NCI-H1092 treated with DMSO at 0.1 percent for 48 hours (cell line): ENCODE measurements at regions not wholly inside any gene's neighbourhood (a gene's known extent, or its start where the extent isn't known, plus 50 kb on each side); places are given as distances from the start of the nearest gene placed in this dataset.

Source experiments
- DNase-seq: peaks from one replicate; lab custom pipeline; 2025; lab: John Stamatoyannopoulos, UW

DNA sequence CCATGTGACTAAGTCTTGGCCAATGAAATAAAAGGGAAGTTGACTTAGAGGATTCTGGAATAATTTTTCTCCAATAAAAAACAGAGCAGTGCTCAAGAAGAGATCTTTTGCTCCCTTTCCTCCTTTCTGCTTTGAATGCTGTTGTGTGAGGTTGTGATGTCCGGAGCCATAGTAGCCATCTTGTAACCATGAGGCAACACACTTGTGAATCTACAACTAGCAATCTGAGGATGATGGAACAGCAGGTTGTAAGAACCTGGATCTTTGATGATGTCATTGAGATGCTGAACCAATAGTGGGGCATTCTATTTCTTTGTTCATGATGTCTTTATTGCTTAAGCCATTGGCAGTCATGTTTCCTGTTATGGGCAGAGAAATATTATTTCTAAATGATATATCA lies 230.0 kb upstream of the SRRM4 start:
- no peak for DNase-seq

DNA sequence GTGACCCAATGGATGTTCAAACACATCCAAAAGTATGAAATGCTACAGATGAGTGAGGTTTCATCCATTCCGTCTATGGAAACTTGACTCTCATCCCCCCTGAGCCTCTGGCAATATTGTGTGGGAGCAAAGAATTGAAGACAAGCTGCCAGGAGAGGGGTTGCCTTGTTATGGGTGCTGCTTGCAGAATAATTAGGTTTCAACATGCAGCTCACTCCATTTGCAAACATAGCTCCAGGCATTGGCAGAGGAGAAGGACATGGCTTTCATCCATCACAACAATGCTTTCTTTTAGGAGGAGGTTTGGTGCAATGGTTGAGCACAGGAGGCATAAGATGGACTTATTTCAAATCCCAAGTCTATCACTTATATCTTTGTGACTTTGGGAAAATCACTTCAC lies 220.7 kb upstream of the SRRM4 start:
- DNase-seq = no peak

DNA sequence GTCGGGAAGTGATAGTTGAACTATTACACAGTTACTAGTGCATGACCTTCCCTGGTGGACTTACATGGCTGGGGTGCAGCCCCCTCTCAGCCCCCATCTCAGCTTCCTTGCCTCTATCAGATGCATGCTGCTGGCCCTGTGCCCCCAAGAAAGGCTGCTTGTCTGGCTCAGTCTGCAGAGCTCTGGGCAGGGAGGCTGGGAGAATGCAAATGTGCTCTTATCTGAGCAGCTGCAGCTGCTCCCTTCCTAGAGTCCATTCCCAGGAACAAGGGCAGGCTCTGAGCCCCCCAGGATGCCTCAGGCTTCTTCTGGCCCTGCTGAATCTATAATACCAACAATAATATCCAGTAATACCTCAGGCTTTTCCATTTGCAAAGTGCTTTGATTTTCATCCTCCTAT lies 218.1 kb upstream of the SRRM4 start:
- DNase-seq = no peak

DNA sequence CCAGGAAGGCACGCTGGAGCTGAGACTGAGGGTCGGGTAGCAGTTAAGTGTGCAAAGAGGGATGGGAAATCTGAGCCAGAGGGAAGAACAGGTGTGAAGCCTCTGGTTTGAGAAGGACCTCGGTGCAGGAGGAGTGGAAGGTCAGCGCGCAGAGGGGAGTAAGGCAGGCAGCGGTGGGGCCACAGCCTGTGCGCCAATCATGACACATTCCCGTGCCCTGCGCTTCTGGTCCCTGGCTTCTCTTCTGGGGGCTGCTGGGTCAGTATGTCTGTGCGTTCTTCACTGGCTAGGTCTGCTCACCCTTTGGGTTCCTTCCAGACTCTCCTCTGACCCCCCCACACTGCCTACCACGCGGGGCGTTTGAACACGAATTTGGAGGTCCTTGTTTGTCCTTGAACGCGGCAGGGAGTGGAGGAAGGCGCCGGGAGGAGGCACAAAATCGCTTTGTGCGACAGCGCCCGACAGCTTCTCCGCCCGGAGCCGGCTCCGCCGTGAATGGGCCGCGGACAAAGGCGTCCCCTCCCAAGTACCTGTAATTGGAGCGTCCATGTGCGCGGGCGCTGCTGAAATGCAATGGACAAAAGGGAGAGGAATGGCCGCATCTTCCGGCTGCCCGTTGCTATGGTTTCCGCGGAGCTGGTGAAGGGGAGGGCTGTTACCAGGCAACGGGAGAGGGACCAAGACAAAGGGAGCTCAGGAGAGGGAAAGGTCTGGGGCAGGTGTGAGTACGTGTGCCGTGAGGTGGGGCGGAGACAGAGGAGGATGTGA lies 207.2 kb upstream of the SRRM4 start:
- peak; percentile 92 for DNase-seq

DNA sequence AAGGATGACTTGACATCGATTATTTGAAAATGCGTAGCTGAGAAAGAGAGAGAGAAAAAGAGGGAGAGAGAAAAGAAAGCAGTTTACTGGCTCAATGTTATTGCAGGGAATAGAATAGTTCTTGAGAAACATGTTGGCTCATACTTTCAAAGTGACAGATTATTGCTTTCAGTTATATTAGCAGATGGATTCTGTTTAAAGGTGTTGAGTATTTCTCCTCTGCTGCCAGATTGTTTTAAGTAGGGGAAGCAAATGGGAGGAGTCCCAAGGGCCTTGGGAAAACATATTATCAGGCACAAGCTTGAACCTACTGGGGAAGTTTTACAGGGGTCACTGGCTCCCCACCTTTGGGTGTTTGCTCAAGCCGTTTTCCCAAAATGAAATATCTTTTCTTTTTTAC lies 203.8 kb upstream of the SRRM4 start:
- DNase-seq = no peak

DNA sequence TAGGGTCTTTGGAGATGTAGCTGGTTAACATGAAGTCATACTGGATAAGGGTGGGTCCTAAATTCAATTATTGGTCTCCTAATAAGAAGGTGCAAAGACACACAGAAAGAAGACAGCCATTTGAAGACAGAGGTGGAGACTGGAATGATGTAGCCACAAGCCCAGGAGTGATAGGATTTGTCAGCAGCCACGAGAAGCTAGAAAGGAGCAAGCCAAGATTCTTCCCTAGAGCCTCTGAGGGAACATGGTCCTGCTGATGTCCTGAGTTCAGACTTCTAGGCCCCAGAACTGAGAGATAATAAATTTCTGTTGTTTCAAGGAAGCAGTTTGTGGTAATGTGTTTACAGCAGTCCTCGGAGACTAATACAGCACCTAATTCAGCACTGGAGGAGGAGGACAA lies 203.3 kb upstream of the SRRM4 start:
- DNase-seq = no peak

DNA sequence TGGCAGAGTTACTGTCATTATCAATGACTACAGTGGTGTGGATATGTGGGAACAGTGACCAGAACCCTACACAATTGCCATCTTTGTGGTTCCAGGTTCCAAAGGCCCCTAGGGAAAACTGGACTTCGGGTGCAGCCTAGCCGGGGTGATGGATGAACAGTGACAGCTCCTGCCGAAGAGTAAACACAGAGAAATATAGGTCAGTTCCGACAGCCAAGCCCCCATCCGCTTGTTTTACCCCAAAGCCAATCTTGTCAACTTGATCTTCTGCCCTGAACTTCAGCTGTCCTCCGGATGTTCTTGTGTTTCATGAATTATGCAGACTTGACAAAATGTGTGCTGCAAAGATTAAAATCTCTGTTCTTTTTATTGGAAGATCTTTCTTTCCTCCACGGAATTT lies 200.4 kb upstream of the SRRM4 start:
- no peak for DNase-seq

DNA sequence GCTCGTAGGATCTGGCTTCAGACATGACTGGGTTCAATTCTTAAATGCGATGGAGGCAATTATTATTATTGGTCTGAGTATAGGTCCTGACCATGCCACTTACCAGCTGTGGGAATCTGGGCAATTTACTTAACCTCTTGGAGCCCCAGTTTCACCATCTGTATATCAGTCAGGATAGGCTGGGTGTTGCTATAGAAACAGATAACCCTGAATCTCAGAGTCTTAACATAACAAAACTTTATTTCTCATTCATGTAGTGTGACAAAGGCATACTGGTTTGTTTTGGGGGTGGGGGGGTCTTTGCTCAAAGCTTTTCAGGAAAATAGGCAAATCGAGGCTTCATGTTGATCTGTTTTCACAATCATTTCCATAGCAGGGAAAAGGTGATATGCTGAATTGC lies 199.6 kb upstream of the SRRM4 start:
- no peak for DNase-seq

DNA sequence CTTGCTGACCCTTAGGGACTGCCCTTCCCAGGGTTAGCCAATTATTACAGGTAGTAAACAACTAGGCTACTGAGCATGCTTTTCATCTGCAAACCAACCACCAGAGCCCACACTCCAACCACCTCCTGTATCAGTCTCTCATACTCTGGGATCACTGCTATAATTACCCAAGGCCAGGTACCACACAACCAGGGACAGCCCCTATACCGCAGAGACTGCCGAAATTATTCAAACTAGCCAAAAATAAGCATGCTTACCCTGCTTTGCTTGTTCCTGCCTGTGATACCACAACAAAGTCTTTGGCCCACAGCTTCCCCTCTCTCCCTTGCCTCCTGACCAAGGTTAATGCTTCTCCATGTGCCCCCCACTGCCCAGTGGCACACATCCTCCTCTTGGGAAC lies 197.6 kb upstream of the SRRM4 start:
- DNase-seq = no peak

DNA sequence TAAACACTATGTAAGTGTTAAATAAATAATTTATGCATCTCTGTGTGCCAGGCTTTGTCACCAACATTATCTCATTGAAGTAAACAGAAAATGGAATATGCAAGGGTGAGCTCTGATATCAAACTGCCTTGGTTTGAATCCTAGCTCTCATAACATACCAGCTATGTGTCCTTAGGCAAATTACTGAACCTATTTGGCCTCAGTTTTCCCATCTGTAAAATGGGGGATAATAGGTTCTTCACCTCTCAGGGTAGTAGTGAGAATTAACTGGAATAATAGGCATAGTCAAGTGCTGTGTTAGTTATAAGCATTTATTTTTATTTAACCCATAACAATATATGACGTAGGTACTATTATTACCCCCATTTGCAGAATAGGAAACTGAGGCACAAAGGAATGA lies 190.8 kb upstream of the SRRM4 start:
- DNase-seq = no peak

DNA sequence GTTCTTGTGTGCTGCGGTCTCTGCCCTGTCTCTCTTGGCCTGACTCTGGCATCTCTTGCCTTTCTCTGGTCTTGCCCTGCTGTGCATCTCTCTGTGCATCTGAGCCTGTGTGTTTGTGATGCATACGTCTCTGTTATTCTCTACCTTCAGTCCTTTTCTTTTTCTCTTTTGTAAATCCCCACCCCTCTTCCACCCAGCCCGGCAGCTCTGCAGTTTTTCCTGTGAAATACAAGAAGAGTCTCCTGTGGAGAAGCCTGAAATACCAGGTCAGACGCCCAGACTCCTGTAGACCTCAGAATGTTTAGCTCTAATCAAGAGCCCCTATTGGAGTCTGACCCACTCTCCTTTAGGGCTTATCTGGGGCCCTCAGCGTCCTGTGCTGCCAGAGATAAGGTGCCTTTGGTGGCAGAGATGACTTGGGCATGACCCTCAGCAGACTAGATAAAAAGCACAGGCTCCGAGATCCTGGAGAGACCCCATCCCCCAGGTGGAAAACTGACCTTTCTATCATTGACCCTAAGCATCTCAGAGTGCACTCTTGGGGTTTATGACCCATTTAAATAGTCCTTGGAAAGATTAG lies 167.5 kb upstream of the SRRM4 start:
- DNase-seq = no peak

DNA sequence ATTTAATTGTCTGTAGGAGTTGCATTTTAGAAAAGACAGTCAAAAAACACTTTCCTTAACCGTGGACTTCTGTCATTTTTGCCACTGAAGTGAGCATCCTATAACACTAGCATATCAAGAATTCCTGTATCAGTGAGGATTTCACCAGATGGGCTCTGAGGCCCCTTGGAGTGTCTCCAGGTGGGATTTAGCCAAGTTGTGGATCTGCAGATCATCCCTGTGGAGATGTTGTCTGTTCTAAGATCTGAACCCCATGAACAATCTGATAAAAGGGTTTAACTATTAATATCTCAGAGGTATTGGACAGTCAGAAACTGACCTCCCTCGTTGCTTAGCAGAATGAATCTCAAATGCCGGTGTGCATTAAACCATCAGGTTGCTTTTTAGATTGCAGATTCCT lies 165.0 kb upstream of the SRRM4 start:
- DNase-seq = no peak

DNA sequence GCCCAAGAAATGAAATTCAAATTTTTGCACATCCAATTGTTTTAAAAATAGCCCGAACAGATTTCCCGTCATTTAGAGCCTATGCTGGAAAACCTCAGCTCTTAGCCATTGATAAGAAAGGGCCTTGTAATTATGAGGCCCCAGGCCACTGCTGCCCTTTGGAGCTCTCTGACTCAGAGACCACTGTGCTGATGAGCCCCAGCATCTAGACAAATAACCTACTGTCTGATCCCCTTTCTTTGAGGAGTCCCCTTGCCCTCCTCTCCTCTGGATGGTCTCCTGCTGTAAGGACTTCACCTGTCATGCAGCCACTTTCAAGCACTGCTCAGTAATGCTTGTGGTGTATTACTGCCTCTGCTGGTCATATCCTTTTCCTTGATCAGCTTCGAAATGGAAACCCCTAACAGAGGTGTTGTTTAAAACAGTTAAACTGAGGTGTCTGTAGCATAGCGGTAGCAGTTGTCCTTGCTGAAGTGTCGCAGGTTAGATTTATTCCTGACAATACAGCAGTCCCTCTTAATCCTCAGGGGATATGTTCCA lies 159.9 kb upstream of the SRRM4 start:
- no peak for DNase-seq

DNA sequence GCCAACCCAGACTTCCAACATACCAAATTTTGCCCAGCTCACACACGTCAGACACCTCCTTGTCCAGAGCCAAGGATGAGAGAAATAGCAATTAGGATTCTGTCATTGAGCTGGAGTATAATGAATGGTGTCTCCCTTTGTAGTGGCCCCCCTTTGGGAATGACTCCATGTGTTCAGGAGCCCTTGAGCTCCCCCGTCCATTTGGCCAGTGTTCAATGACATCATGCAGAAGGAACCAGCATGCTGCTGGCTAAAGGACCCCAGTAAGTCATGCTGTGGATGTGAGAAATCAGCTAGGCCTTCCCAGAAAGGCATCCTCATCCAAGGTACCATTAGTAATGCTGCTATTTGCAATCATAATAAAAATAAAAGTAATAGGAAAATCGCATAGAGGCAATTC lies 158.8 kb upstream of the SRRM4 start:
- DNase-seq = no peak

DNA sequence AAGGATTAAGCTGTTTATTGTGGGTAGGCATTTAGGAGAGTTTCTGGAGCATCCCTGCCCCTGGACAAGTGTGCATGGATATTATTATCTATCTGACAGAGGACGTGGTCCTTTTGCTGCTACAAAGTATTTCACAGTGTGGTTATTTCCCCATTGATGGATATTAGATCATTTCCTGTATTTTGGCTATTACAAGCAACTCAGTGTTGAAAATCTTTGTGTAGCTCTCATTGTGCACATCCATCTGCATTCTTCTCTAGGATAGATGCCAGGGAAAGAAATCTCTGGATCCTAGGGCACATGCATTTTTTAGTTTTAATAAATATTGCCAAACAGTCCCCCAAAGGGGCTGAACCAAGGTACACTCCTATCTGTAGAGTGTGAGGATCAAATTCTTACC lies 154.3 kb upstream of the SRRM4 start:
- DNase-seq = no peak

DNA sequence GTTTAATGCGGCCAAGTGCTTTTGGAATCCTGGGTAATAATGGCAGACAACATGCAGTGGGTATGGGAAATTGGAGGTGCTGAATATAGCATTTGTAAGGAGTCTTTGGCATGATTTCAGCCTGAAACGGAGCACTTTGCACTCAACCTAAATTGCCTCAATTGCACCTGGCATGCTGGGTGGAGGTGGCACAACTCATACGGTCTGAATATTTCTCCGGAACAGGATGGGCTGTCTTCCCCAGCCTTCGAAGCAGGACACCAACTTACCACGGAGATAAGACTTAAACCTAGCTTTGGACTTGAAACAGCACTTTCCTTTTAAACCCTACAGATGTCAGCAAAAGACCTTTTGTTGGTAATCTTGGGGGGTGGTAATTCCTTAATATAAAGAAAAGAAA lies 153.7 kb upstream of the SRRM4 start:
- DNase-seq = peak; percentile 25

DNA sequence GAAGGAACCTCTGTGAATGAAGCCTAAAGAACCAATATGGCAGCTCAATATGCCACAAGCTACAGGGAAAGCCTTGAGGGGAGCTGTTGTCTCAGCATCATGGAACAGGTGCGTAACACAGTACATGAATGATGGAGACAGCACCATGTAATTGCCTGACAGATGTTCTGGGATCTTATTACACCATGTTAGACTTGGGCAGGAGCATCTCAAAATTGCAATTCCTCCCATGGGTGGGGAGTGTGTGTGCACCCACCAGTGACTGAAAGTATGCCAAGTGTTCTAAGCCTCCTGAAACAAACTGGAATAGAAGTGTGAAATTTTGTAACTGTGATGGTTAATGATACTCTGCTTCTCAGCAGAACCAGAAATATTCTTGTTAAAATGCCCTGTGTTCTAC lies 151.0 kb upstream of the SRRM4 start:
- DNase-seq = no peak

DNA sequence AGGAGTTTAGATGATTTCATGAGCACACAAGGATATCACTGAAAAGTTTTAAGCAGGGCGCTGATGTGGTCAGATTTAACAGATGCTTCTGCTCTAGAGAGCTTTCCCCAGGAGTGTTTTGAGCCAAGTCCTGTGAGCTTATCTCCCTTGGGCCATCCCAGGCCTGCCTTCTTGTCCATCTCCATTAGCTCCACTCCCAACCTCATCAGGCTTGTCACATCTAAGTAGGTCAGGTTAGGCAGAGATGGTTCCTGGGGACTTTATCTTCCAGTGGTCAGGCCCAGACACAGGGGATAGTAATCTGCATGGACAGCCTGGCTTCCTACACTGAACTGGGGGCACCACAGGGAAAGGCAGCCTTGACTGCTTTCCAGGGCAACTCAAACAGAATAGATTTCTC lies 145.4 kb upstream of the SRRM4 start:
- DNase-seq = no peak

DNA sequence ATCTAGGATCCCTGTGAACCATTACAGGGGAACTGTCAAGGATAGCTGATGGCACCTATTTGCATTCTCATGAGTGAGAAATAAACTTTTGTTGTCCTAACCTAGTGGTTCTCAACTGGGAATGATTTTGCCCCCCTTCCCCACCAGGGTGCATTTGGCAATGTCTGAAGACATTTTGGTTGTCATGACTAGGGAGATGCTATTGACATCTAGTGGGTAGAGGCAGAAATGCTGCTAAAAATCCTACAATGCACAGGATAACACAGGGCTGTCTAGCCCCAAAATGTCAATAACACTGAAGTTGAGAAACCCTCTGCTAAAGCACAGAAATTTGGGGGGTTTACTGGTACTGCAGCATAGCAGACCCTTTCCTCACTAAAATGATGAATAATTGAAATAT lies 140.9 kb upstream of the SRRM4 start:
- no peak for DNase-seq

DNA sequence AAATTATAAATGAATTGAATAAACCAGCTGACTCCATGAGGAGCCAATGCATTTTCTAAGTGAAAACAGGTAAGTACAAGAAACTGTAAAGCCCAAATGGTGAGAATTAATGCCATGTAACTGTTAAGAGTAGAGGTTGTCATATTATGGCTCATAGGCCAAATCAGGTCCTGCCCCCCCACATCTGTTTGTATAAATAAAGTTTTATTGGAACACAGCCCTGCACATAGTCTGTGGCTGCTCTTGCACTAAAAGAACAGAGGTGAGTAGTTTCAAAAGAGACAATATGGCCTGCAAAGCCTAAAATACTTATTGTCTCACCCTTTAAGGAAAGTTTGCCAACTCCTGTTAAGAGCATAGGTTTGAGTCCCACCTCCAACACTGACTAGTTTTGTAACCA lies 140.5 kb upstream of the SRRM4 start:
- DNase-seq = no peak

DNA sequence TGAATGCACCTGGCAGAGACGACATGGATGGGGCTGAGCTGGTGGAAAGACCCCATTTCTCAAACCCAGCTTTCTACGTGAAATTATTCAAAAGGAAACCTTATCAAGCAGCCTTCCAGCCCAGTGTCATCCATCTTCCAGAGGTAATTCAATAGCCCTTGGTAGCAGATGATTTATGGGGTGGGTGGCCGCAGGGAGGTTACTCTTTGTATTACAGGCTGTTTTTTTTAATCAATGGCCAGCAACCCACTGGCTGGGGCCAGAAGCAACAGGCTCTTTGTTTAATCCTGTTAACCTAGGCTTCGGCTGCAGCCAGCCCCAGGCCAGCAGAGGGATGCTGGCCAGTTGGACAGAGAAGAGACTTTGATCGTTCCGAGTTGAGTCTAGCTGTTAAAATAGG lies 139.8 kb upstream of the SRRM4 start:
- DNase-seq = no peak

DNA sequence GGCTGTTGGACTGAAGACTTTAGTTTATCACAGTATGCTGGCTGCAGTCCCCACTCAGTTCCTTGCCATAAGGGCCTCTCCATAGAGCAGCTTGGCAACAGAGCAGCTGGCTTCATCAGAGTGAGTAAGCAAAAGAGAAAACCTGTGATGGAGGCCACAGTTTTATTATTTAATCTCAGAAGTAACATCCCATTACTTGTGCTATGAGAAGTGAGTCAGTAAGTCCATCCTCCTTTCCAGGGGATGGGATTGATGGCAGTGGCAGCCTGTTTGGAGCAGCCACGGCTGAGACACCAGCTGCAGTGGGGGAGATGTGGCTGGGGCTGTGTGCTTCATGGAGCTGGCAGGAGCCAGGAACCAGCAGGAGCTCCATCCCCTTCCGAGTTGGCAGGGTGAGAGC lies 138.5 kb upstream of the SRRM4 start:
- DNase-seq = peak; percentile 73

DNA sequence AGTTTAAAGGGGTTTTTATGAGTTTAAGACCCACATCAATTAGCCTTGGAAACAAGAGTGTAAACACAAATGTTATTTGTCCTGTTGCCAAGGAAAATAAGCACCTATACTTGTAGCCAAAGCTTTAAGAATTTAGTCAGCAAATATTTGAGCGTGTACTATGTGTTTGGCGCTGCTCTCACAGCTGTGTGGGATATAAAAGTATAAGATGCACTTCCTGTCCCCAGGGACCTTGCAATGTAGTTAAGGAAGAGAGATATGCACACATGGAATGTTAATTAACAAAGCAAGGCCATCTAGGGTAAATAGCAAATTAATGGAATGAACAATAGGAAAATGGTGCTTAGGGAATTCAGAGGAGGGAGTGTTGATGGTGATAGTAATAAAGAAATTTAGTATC lies 134.9 kb upstream of the SRRM4 start:
- no peak for DNase-seq

DNA sequence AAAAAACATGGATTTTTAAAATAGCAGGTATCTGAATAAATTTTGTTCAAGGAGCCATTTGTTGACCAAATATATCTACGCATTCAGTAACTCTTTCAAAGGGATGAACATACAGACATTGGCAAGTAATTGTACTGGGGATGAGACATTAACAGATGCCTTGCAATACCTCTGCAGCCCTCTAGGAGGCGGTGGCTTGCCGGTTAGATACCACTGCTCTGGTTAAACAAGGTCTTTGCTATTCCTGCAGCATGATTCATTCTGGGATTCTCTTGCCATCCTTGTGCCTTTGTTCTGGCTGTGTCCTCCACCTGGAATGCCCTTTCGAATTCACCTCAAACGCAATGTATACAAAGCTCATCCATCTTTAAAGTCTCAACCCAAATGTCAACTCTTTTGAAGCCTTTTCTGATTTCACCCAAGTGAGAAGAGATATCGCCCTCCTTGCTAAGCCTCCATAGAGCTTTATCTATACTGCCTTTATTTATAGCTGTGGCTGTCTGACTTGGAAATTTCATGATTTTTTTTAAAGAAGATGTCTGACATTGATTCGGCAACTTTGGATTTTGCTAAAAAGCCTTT lies 131.0 kb upstream of the SRRM4 start:
- DNase-seq = no peak
